GM23338 (cell line): ENCODE measurements at regions not wholly inside any gene's neighbourhood (a gene's known extent, or its start where the extent isn't known, plus 50 kb on each side); places are given as distances from the start of the nearest gene placed in this dataset.

ENCODE experiments used
- ATAC-seq: fragments of 200-7000 bp; cut with Tn5 transposase; 3 replicates; pipeline ENCODE4 v1.9.1; 2020
- DNase-seq: peaks from one replicate; pipeline ENCODE4 v3.0.0-alpha.2; 2015; ENCODE audit warnings: low spot score
- H2AFZ ChIP-seq: fragments of 200-600 bp; sonication (generic); 2 replicates; pipeline ENCODE4 v1.8.0; 2016; ENCODE audit warnings: antibody characterized with exemption, mild to moderate bottlenecking, moderate library complexity
- H3F3A ChIP-seq: fragments of 200-600 bp; sonication (generic); replicated peaks from 2 replicates; pipeline ENCODE4 v1.8.0; 2017; ENCODE audit warnings: antibody characterized with exemption, mixed run types, low read depth
- H3K27ac ChIP-seq: fragments of 200-600 bp; sonication (generic); 2 replicates; pipeline ENCODE4 v1.6.1; 2016; ENCODE audit warnings: low read depth
- H3K27me3 ChIP-seq: fragments of 200-600 bp; sonication (generic); 2 replicates; pipeline ENCODE4 v1.8.0; 2016; ENCODE audit warnings: mild to moderate bottlenecking, mixed run types, moderate library complexity; ENCODE audit not compliant: insufficient read depth
- H3K36me3 ChIP-seq: fragments of 200-600 bp; sonication (generic); 2 replicates; pipeline ENCODE4 v1.8.0; 2016; ENCODE audit warnings: mild to moderate bottlenecking; ENCODE audit not compliant: insufficient read depth
- H3K4me1 ChIP-seq: fragments of 200-600 bp; sonication (generic); 2 replicates; pipeline ENCODE4 v1.8.0; 2016; ENCODE audit warnings: mild to moderate bottlenecking, moderate library complexity; ENCODE audit not compliant: insufficient read depth
- H3K4me2 ChIP-seq: fragments of 200-600 bp; sonication (generic); 2 replicates; pipeline ENCODE4 v1.7.1; 2017; ENCODE audit warnings: mixed run types
- H3K4me3 ChIP-seq: fragments of 200-600 bp; sonication (generic); 2 replicates; pipeline ENCODE4 v1.6.1; 2016; ENCODE audit warnings: mixed run types
- H3K79me2 ChIP-seq: fragments of 200-600 bp; sonication (generic); replicated peaks from 2 replicates; pipeline ENCODE4 v1.8.0; 2017; ENCODE audit warnings: mild to moderate bottlenecking; ENCODE audit not compliant: insufficient read depth
- H3K9me2 ChIP-seq: fragments of 200-600 bp; sonication (generic); 2 replicates; pipeline ENCODE4 v1.8.0; 2017; ENCODE audit not compliant: insufficient read depth
- H4K20me1 ChIP-seq: fragments of 200-600 bp; sonication (generic); replicated peaks from 2 replicates; pipeline ENCODE4 v1.8.0; 2017; ENCODE audit warnings: mild to moderate bottlenecking; ENCODE audit not compliant: insufficient read depth
- H3K27ac Mint-ChIP-seq: 2 replicates; pipeline ENCODE4 v1.8.0; 2020; ENCODE audit warnings: inconsistent platforms, mild to moderate bottlenecking, moderate library complexity, mixed read lengths
- H3K27me3 Mint-ChIP-seq: 3 replicates; pipeline ENCODE4 v1.8.0; 2022; ENCODE audit warnings: low read depth, mild to moderate bottlenecking, moderate library complexity, mixed read lengths, inconsistent platforms; ENCODE audit not compliant: insufficient read depth, poor library complexity
- H3K36me3 Mint-ChIP-seq: 3 replicates; pipeline ENCODE4 v1.8.0; 2021; ENCODE audit warnings: low read depth, mild to moderate bottlenecking, inconsistent platforms, moderate library complexity, mixed read lengths
- H3K4me1 Mint-ChIP-seq: 3 replicates; pipeline ENCODE4 v1.8.0; 2020; ENCODE audit warnings: mild to moderate bottlenecking, inconsistent platforms, mixed read lengths
- H3K4me3 Mint-ChIP-seq: 3 replicates; pipeline ENCODE4 v1.8.0; 2021; ENCODE audit warnings: moderate library complexity, mild to moderate bottlenecking, inconsistent platforms, mixed read lengths
- H3K9me3 Mint-ChIP-seq: 3 replicates; pipeline ENCODE4 v1.8.0; 2020; ENCODE audit warnings: moderate library complexity, mild to moderate bottlenecking, inconsistent platforms, mixed read lengths
- CREB1 ChIP-seq: fragments of 250-450 bp; sonication (Bioruptor Pico); IDR thresholded peaks from 2 replicates; pipeline ENCODE4 v1.5.0; 2020; ENCODE audit warnings: low read depth, mild to moderate bottlenecking, moderate library complexity
- EZH2 ChIP-seq: fragments of 200-600 bp; sonication (generic); IDR thresholded peaks from one replicate; pipeline ENCODE4 v1.8.0; 2017; ENCODE audit warnings: antibody characterized with exemption, mild to moderate bottlenecking, low read depth; ENCODE audit not compliant: unreplicated experiment
- EZH2phosphoT487 ChIP-seq: fragments of 200-600 bp; sonication (generic); IDR thresholded peaks from one replicate; pipeline ENCODE4 v1.8.1; 2018; ENCODE audit warnings: antibody characterized with exemption; ENCODE audit not compliant: unreplicated experiment
- JUNB ChIP-seq: IDR thresholded peaks from one replicate; pipeline ENCODE4 v1.6.1; 2016; ENCODE audit warnings: antibody characterized with exemption; ENCODE audit not compliant: unreplicated experiment
- NANOG ChIP-seq: IDR thresholded peaks from 2 replicates; pipeline ENCODE4 v1.6.1; 2016; ENCODE audit warnings: antibody characterized with exemption, borderline replicate concordance
- POLR2AphosphoS5 ChIP-seq: IDR thresholded peaks from 2 replicates; pipeline ENCODE4 v1.6.1; 2016; ENCODE audit warnings: antibody characterized with exemption, low read depth
- STAT1 ChIP-seq: IDR thresholded peaks from one replicate; pipeline ENCODE4 v1.6.1; 2016; ENCODE audit warnings: antibody characterized with exemption; ENCODE audit not compliant: unreplicated experiment
- ZNF114 ChIP-seq: fragments of 250-450 bp; sonication (Bioruptor Pico); IDR thresholded peaks from 2 replicates; pipeline ENCODE4 v1.5.0; 2020; ENCODE audit warnings: mild to moderate bottlenecking, moderate library complexity
- ZNF331 ChIP-seq: fragments of 250-450 bp; sonication (Bioruptor Pico); IDR thresholded peaks from 2 replicates; pipeline ENCODE4 v1.5.0; 2020; ENCODE audit warnings: low read depth, mild to moderate bottlenecking, moderate library complexity
- TF ChIP-seq, protein P1 (sequence below): IDR thresholded peaks from one replicate; pipeline ENCODE4 v1.6.1; 2018; ENCODE audit warnings: antibody characterized with exemption; ENCODE audit not compliant: unreplicated experiment
- TF ChIP-seq, protein P2 (sequence below): fragments of 250-450 bp; sonication (Bioruptor Pico); IDR thresholded peaks from 2 replicates; pipeline ENCODE4 v1.5.0; 2020; ENCODE audit warnings: mild to moderate bottlenecking, moderate library complexity
- TF ChIP-seq, protein P3 (sequence below): IDR thresholded peaks from 2 replicates; pipeline ENCODE4 v1.6.1; 2016; ENCODE audit warnings: antibody characterized with exemption
- TF ChIP-seq, protein P4 (sequence below), 2 experiments: fragments of 200-600 bp in 1 of 2; sonication (generic) in 1 of 2; conservative IDR thresholded peaks; 2 replicates each; pipeline versions ENCODE4 v1.5.1 to v1.6.1; 2016 to 2017; ENCODE audit warnings: antibody characterized with exemption in 2 of 2, low read depth in 2 of 2, mild to moderate bottlenecking in 2 of 2, moderate library complexity in 1 of 2

DNA sequence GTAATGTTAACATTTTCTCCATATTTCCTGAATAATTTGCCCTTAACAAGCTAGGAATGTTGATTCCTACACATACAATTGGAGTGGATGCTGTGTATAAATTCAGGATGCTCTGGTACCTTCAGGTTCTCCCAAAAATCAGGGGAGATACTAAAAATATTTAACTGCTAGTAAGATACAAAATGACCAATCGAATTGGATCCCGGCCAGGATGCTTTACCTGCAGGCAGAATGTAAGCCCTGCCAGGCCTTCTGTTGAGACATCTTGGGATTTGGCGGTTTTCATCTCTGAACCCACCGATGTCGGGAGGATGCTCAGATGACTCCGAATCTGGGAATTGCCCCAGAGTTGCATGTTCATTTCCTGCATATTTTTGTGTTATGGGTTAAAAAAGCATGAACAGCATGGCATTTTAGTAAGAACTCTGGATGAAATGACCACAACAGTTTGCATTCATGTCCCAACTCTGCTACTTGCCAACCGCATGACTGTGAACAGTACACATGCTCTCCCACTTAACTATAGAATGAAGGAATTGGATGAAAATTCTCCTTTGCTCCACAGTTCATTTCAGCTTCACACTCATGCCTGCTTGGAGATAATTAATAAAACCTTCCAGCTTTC, 241.4 kb upstream of the TBL1XR1 start:
- no peak for ATAC-seq
- H3K4me1 Mint-ChIP-seq = no peaks in the 10 kb centered on the region
- Histone ChIP-seq H3F3A (no peaks in the 10 kb centered on the region), H4K20me1 (no peaks in the 10 kb centered on the region), H3K36me3 (no peaks in the 10 kb centered on the region), H3K4me3 (no peak overlapping the region), H3K4me2 (no peak overlapping the region), H3K9me2 (peaks cover 9% of the 10 kb centered on the region; the same call in 1 of the 2 replicates), H3K27me3 (no peaks in the 10 kb centered on the region), H2AFZ (0 out of 2 replicates have a peak overlapping the region, but pooled peaks have one; percentile 28), H3K4me1 (no peaks in the 10 kb centered on the region), H3K79me2 (no peaks in the 10 kb centered on the region), H3K27ac (no peak overlapping the region)
- H3K27ac Mint-ChIP-seq = no peak overlapping the region
- H3K4me3 Mint-ChIP-seq = no peak overlapping the region
- no peak for DNase-seq
- H3K36me3 Mint-ChIP-seq = no peaks in the 10 kb centered on the region
- H3K9me3 Mint-ChIP-seq = no peaks in the 10 kb centered on the region
- no peaks in the 10 kb centered on the region for H3K27me3 Mint-ChIP-seq
- TF ChIP-seq CREB1 = no peak
- no peak for TF ChIP-seq NANOG
- no peak for TF ChIP-seq ZNF114 (CRISPR knock-in tag)
- TF ChIP-seq, protein P1, sequence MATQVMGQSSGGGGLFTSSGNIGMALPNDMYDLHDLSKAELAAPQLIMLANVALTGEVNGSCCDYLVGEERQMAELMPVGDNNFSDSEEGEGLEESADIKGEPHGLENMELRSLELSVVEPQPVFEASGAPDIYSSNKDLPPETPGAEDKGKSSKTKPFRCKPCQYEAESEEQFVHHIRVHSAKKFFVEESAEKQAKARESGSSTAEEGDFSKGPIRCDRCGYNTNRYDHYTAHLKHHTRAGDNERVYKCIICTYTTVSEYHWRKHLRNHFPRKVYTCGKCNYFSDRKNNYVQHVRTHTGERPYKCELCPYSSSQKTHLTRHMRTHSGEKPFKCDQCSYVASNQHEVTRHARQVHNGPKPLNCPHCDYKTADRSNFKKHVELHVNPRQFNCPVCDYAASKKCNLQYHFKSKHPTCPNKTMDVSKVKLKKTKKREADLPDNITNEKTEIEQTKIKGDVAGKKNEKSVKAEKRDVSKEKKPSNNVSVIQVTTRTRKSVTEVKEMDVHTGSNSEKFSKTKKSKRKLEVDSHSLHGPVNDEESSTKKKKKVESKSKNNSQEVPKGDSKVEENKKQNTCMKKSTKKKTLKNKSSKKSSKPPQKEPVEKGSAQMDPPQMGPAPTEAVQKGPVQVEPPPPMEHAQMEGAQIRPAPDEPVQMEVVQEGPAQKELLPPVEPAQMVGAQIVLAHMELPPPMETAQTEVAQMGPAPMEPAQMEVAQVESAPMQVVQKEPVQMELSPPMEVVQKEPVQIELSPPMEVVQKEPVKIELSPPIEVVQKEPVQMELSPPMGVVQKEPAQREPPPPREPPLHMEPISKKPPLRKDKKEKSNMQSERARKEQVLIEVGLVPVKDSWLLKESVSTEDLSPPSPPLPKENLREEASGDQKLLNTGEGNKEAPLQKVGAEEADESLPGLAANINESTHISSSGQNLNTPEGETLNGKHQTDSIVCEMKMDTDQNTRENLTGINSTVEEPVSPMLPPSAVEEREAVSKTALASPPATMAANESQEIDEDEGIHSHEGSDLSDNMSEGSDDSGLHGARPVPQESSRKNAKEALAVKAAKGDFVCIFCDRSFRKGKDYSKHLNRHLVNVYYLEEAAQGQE = no peak
- TF ChIP-seq, protein P2, sequence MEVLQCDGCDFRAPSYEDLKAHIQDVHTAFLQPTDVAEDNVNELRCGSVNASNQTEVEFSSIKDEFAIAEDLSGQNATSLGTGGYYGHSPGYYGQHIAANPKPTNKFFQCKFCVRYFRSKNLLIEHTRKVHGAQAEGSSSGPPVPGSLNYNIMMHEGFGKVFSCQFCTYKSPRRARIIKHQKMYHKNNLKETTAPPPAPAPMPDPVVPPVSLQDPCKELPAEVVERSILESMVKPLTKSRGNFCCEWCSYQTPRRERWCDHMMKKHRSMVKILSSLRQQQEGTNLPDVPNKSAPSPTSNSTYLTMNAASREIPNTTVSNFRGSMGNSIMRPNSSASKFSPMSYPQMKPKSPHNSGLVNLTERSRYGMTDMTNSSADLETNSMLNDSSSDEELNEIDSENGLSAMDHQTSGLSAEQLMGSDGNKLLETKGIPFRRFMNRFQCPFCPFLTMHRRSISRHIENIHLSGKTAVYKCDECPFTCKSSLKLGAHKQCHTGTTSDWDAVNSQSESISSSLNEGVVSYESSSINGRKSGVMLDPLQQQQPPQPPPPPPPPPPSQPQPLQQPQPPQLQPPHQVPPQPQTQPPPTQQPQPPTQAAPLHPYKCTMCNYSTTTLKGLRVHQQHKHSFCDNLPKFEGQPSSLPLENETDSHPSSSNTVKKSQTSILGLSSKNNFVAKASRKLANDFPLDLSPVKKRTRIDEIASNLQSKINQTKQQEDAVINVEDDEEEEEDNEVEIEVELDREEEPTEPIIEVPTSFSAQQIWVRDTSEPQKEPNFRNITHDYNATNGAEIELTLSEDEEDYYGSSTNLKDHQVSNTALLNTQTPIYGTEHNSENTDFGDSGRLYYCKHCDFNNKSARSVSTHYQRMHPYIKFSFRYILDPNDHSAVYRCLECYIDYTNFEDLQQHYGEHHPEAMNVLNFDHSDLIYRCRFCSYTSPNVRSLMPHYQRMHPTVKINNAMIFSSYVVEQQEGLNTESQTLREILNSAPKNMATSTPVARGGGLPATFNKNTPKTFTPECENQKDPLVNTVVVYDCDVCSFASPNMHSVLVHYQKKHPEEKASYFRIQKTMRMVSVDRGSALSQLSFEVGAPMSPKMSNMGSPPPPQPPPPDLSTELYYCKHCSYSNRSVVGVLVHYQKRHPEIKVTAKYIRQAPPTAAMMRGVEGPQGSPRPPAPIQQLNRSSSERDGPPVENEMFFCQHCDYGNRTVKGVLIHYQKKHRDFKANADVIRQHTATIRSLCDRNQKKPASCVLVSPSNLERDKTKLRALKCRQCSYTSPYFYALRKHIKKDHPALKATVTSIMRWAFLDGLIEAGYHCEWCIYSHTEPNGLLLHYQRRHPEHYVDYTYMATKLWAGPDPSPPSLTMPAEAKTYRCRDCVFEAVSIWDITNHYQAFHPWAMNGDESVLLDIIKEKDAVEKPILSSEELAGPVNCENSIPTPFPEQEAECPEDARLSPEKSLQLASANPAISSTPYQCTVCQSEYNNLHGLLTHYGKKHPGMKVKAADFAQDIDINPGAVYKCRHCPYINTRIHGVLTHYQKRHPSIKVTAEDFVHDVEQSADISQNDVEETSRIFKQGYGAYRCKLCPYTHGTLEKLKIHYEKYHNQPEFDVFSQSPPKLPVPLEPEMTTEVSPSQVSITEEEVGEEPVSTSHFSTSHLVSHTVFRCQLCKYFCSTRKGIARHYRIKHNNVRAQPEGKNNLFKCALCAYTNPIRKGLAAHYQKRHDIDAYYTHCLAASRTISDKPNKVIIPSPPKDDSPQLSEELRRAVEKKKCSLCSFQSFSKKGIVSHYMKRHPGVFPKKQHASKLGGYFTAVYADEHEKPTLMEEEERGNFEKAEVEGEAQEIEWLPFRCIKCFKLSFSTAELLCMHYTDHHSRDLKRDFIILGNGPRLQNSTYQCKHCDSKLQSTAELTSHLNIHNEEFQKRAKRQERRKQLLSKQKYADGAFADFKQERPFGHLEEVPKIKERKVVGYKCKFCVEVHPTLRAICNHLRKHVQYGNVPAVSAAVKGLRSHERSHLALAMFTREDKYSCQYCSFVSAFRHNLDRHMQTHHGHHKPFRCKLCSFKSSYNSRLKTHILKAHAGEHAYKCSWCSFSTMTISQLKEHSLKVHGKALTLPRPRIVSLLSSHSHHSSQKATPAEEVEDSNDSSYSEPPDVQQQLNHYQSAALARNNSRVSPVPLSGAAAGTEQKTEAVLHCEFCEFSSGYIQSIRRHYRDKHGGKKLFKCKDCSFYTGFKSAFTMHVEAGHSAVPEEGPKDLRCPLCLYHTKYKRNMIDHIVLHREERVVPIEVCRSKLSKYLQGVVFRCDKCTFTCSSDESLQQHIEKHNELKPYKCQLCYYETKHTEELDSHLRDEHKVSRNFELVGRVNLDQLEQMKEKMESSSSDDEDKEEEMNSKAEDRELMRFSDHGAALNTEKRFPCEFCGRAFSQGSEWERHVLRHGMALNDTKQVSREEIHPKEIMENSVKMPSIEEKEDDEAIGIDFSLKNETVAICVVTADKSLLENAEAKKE = no peak
- no peak for TF ChIP-seq EZH2
- TF ChIP-seq, protein P3, sequence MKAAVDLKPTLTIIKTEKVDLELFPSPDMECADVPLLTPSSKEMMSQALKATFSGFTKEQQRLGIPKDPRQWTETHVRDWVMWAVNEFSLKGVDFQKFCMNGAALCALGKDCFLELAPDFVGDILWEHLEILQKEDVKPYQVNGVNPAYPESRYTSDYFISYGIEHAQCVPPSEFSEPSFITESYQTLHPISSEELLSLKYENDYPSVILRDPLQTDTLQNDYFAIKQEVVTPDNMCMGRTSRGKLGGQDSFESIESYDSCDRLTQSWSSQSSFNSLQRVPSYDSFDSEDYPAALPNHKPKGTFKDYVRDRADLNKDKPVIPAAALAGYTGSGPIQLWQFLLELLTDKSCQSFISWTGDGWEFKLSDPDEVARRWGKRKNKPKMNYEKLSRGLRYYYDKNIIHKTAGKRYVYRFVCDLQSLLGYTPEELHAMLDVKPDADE = no peak
- TF ChIP-seq STAT1 = no peak
- no peak for TF ChIP-seq ZNF331 (CRISPR knock-in tag)
- TF ChIP-seq EZH2phosphoT487 = no peak
- TF ChIP-seq JUNB = no peak
- no peak for TF ChIP-seq POLR2AphosphoS5
- TF ChIP-seq, protein P4, sequence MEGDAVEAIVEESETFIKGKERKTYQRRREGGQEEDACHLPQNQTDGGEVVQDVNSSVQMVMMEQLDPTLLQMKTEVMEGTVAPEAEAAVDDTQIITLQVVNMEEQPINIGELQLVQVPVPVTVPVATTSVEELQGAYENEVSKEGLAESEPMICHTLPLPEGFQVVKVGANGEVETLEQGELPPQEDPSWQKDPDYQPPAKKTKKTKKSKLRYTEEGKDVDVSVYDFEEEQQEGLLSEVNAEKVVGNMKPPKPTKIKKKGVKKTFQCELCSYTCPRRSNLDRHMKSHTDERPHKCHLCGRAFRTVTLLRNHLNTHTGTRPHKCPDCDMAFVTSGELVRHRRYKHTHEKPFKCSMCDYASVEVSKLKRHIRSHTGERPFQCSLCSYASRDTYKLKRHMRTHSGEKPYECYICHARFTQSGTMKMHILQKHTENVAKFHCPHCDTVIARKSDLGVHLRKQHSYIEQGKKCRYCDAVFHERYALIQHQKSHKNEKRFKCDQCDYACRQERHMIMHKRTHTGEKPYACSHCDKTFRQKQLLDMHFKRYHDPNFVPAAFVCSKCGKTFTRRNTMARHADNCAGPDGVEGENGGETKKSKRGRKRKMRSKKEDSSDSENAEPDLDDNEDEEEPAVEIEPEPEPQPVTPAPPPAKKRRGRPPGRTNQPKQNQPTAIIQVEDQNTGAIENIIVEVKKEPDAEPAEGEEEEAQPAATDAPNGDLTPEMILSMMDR (conservative IDR thresholded peaks at IDR 0.05; ENCODE audit: low read depth in 2 of 2) = no peak
